Activated CD8-positive, alpha-beta T cell treated with anti-CD3 and anti-CD28 coated beads for 36 hours (primary cell): ENCODE measurements at regions not wholly inside any gene's neighbourhood (a gene's known extent, or its start where the extent isn't known, plus 50 kb on each side); places are given as distances from the start of the nearest gene placed in this dataset.

Source experiments
- ATAC-seq: fragments of 200-7000 bp; cut with Tn5 transposase; one replicate; pipeline ENCODE4 v1.10.0; 2021; ENCODE audit warnings: mild to moderate bottlenecking, moderate library complexity
- CTCF ChIA-PET: fragments of 350-600 bp; sonication (Branson Sonifier 250); formaldehyde crosslinking; loops from one replicate; lab custom pipeline; 2021; ENCODE audit warnings: antibody characterized with exemption; lab: Charles Lee
- POLR2A ChIA-PET: fragments of 350-600 bp; sonication (Branson Sonifier 250); formaldehyde crosslinking; loops from one replicate; lab custom pipeline; 2021; ENCODE audit warnings: antibody characterized with exemption; lab: Charles Lee
- DNase-seq: peaks from one replicate; pipeline ENCODE4 v3.0.0-alpha.2; 2020
- H3K27ac Mint-ChIP-seq: one replicate; pipeline ENCODE4 v1.8.0; 2021; ENCODE audit warnings: mild to moderate bottlenecking, mixed read lengths
- H3K27me3 Mint-ChIP-seq: one replicate; pipeline ENCODE4 v1.8.0; 2021; ENCODE audit warnings: mixed read lengths
- H3K36me3 Mint-ChIP-seq: one replicate; pipeline ENCODE4 v1.8.0; 2021; ENCODE audit warnings: low read depth, mixed read lengths
- H3K4me1 Mint-ChIP-seq: one replicate; pipeline ENCODE4 v1.8.0; 2021; ENCODE audit warnings: low read depth, mixed read lengths
- H3K4me3 Mint-ChIP-seq: one replicate; pipeline ENCODE4 v1.8.0; 2021; ENCODE audit warnings: mild to moderate bottlenecking, moderate library complexity, mixed read lengths
- H3K9me3 Mint-ChIP-seq: one replicate; pipeline ENCODE4 v1.8.0; 2021; ENCODE audit warnings: mixed read lengths
- CTCF ChIP-seq: fragments of 200-600 bp; IDR thresholded peaks from one replicate; pipeline ENCODE4 v1.8.0; 2022; ENCODE audit warnings: antibody characterized with exemption, mild to moderate bottlenecking
- intact Hi-C: fragments of 100-400 bp; cut with micrococcal nuclease; formaldehyde crosslinking; loops from one replicate; pipeline ENCODE4 v1.10.0; 2022

- Mint-ChIP-seq H3K27me3 (peaks cover 4% of the 10 kb centered on the region), H3K36me3 (no peaks in the 10 kb centered on the region), H3K27ac (no peak overlapping the region), H3K4me1 (no peaks in the 10 kb centered on the region), H3K4me3 (no peak overlapping the region), H3K9me3 (no peaks in the 10 kb centered on the region)
- intact Hi-C loops: no loop called here
- no peak for ATAC-seq
- ChIA-PET CTCF (no interaction called here), POLR2A (no interaction called here)
- TF ChIP-seq CTCF: no peak
- no peak for DNase-seq
Measured at GRCh38 chr1:221015159-221015790, 136.0 kb downstream of the HLX start.

GRCh38 chr1:221016751-221017150, 137.5 kb downstream of the HLX start:
- no peak for DNase-seq
- Mint-ChIP-seq H3K27me3 (peaks cover 6% of the 10 kb centered on the region), H3K9me3 (no peaks in the 10 kb centered on the region), H3K4me3 (no peak overlapping the region), H3K27ac (no peak overlapping the region), H3K36me3 (no peaks in the 10 kb centered on the region), H3K4me1 (no peaks in the 10 kb centered on the region)
- intact Hi-C loops: no loop called here
- no peak for ATAC-seq
- POLR2A ChIA-PET: interaction anchor here (0.6 kb wide), 1 partner anchor 252 kb away, joined by 4 read pairs; no protein-coding TSS in a partner anchor
- no peak for TF ChIP-seq CTCF
- CTCF ChIA-PET: no interaction called here

- ChIA-PET CTCF (no interaction called here), POLR2A (no interaction called here)
- Mint-ChIP-seq H3K36me3 (no peaks in the 10 kb centered on the region), H3K4me3 (no peak overlapping the region), H3K27ac (no peak overlapping the region), H3K27me3 (peaks cover 6% of the 10 kb centered on the region), H3K9me3 (no peaks in the 10 kb centered on the region), H3K4me1 (no peaks in the 10 kb centered on the region)
- DNase-seq: no peak
- intact Hi-C loops: no loop called here
- TF ChIP-seq CTCF: no peak
- ATAC-seq: no peak
Measured at GRCh38 chr1:221018414-221018813, 139.2 kb downstream of the HLX start.

GRCh38 chr1:221022331-221022730, 143.1 kb downstream of the HLX start:
- ChIA-PET CTCF (interaction anchor here (1.2 kb wide), 1 partner anchor 181 kb away, joined by 3 read pairs; no protein-coding TSS in a partner anchor), POLR2A (no interaction called here)
- TF ChIP-seq CTCF: no peak
- Mint-ChIP-seq H3K4me3 (no peak overlapping the region), H3K36me3 (no peaks in the 10 kb centered on the region), H3K27me3 (peaks cover 3% of the 10 kb centered on the region), H3K9me3 (no peaks in the 10 kb centered on the region), H3K4me1 (no peaks in the 10 kb centered on the region), H3K27ac (no peak overlapping the region)
- DNase-seq (no peak), ATAC-seq (no peak)
- intact Hi-C loops: no loop called here

GRCh38 chr1:221023482-221023881, 144.2 kb downstream of the HLX start:
- no peaks in the 10 kb centered on the region for H3K36me3 Mint-ChIP-seq
- no peak overlapping the region for H3K4me3 Mint-ChIP-seq
- no peaks in the 10 kb centered on the region for H3K9me3 Mint-ChIP-seq
- intact Hi-C loops: no loop called here
- CTCF ChIA-PET: no interaction called here
- ATAC-seq (no peak), DNase-seq (no peak)
- POLR2A ChIA-PET: no interaction called here
- H3K27ac Mint-ChIP-seq: no peak overlapping the region
- H3K4me1 Mint-ChIP-seq: no peaks in the 10 kb centered on the region
- H3K27me3 Mint-ChIP-seq: peaks cover 3% of the 10 kb centered on the region
- TF ChIP-seq CTCF: no peak
